ENCODE measurements at regions not wholly inside any gene's neighbourhood (a gene's known extent, or its start where the extent isn't known, plus 50 kb on each side); places are given as distances from the start of the nearest gene placed in this dataset.

GRCh38 chr9:3647652-3648051, 121.9 kb upstream of the RFX3 start:
- Histone ChIP-seq H3K4me3 (replicated peaks in 1 of 2; ENCODE audit: low read depth in 1 of 2, low read length in 2 of 2) (no peak overlapping the region), H2AFZ (ENCODE audit: low read depth, low read length, poor library complexity, severe bottlenecking) (no peak overlapping the region), H3K9ac (ENCODE audit: low read length) (no peak overlapping the region), H3K79me2 (ENCODE audit: insufficient read depth, low read length) (no peaks in the 10 kb centered on the region), H3K4me2 (ENCODE audit: low read length) (no peak overlapping the region), H3K27ac (ENCODE audit: low read depth, low read length) (no peak overlapping the region), H3K9me3 (ENCODE audit: control insufficient read depth in 1 of 2, insufficient read depth in 1 of 2, low read depth in 1 of 2, low read length in 2 of 2) (no peaks in the 10 kb centered on the region), H3K4me1 (ENCODE audit: control insufficient read depth in 1 of 2, insufficient read depth in 2 of 2, low read length in 2 of 2) (no peaks in the 10 kb centered on the region), H3K27me3 (ENCODE audit: insufficient read depth, low read length) (no peaks in the 10 kb centered on the region), H3K9me2 (ENCODE audit: insufficient read depth) (no peaks in the 10 kb centered on the region), H4K20me1 (ENCODE audit: insufficient read depth) (no peaks in the 10 kb centered on the region), H3K36me3 (ENCODE audit: control insufficient read depth in 1 of 2, insufficient read depth in 2 of 2, low read length in 2 of 2) (no peaks in the 10 kb centered on the region)
- intact Hi-C loops (cut with micrococcal nuclease) = no loop called here
- ATAC-seq (no peak), DNase-seq (ENCODE audit: low read depth, low spot score) (no peak)
- TF ChIP-seq RAD21 (IDR thresholded peaks at IDR 0.05; ENCODE audit: low read depth) (peak; percentile 30; the same call in 1 of the 2 replicates), MAX (IDR thresholded peaks at IDR 0.05) (no peak), CTCF (IDR thresholded peaks at IDR 0.05 in 2 of 3, conservative IDR thresholded peaks at IDR 0.05 in 1 of 3; ENCODE audit: borderline replicate concordance in 1 of 3, insufficient read depth in 1 of 3, low read depth in 2 of 3, low read length in 2 of 3) (0 out of 6 replicates have a peak, but pooled peaks of 1 of the 3 experiments have one; percentile 6)
- POLR2A ChIA-PET = no interaction called here
- no TSS peak for BruUV-seq (replicated peaks)
- CTCF ChIA-PET = no interaction called here
- RAD21 ChIA-PET (ENCODE audit: low non-redundant PET in 1 of 2, low total read pairs in 2 of 2, uncharacterized antibody in 2 of 2, unreplicated experiment in 2 of 2) = no interaction called here

DNA sequence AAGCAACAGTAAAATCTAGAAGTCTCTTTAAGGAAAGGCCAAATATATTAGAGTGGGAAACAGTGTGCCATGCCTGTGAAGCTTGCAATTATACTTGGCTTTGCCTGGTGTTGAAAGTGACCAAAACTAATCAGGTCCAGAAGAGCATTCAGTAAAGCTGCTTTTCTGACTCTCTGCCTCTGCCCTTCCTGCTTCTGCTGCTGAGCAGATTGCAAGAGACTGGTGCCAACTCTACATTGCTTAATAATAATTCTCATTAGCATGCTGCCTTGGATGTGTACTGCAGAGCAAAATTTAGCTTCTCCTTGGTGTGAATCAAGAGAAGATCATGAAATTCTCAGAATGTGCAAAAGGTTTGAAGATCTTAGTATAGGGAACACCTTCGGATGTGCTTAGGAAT, 120.4 kb upstream of the RFX3 start:
- no peak overlapping the region for H2AFZ ChIP-seq (ENCODE audit: low read depth, low read length, poor library complexity, severe bottlenecking)
- no peak overlapping the region for H3K4me3 ChIP-seq (replicated peaks in 1 of 2; ENCODE audit: low read depth in 1 of 2, low read length in 2 of 2)
- H3K9me3 ChIP-seq (ENCODE audit: control insufficient read depth in 1 of 2, insufficient read depth in 1 of 2, low read depth in 1 of 2, low read length in 2 of 2) = no peaks in the 10 kb centered on the region
- H3K9me2 ChIP-seq (ENCODE audit: insufficient read depth) = no peaks in the 10 kb centered on the region
- no peaks in the 10 kb centered on the region for H3K36me3 ChIP-seq (ENCODE audit: control insufficient read depth in 1 of 2, insufficient read depth in 2 of 2, low read length in 2 of 2)
- H3K9ac ChIP-seq (ENCODE audit: low read length) = no peak overlapping the region
- H3K4me2 ChIP-seq (ENCODE audit: low read length) = no peak overlapping the region
- H4K20me1 ChIP-seq (ENCODE audit: insufficient read depth) = no peaks in the 10 kb centered on the region
- H3K4me1 ChIP-seq (ENCODE audit: control insufficient read depth in 1 of 2, insufficient read depth in 2 of 2, low read length in 2 of 2) = no peaks in the 10 kb centered on the region
- no peak overlapping the region for H3K27ac ChIP-seq (ENCODE audit: low read depth, low read length)
- CTCF ChIA-PET = no interaction called here
- no peaks in the 10 kb centered on the region for H3K27me3 ChIP-seq (ENCODE audit: insufficient read depth, low read length)
- intact Hi-C loops (cut with micrococcal nuclease) = no loop called here
- no peak for ATAC-seq
- POLR2A ChIA-PET = no interaction called here
- no TSS peak for BruUV-seq (replicated peaks)
- no peak for DNase-seq (ENCODE audit: low read depth, low spot score)
- RAD21 ChIA-PET (ENCODE audit: low non-redundant PET in 1 of 2, low total read pairs in 2 of 2, uncharacterized antibody in 2 of 2, unreplicated experiment in 2 of 2) = no interaction called here
- no peaks in the 10 kb centered on the region for H3K79me2 ChIP-seq (ENCODE audit: insufficient read depth, low read length)
- TF ChIP-seq SRF (IDR thresholded peaks at IDR 0.05; ENCODE audit: low read depth) (no peak), ELF1 (IDR thresholded peaks at IDR 0.05; ENCODE audit: borderline replicate concordance, low read depth) (no peak), ZNF274 (IDR thresholded peaks at IDR 0.05; ENCODE audit: low read depth, low read length) (no peak), SP1 (IDR thresholded peaks at IDR 0.05; ENCODE audit: low read depth) (no peak), REST (IDR thresholded peaks at IDR 0.05; ENCODE audit: low read depth) (no peak), POLR2A (IDR thresholded peaks at IDR 0.05; ENCODE audit: borderline replicate concordance, extremely low read depth, insufficient read depth, insufficient read length) (no peak), MAX (IDR thresholded peaks at IDR 0.05) (no peak), CTCF (IDR thresholded peaks at IDR 0.05 in 2 of 3, conservative IDR thresholded peaks at IDR 0.05 in 1 of 3; ENCODE audit: borderline replicate concordance in 1 of 3, insufficient read depth in 1 of 3, low read depth in 2 of 3, low read length in 2 of 3) (no peak), TCF7L2 (IDR thresholded peaks at IDR 0.05; ENCODE audit: borderline replicate concordance, extremely low read depth, insufficient read depth, insufficient read length) (no peak), CEBPB (IDR thresholded peaks at IDR 0.05; ENCODE audit: low read depth) (no peak), CBX3 (IDR thresholded peaks at IDR 0.05; ENCODE audit: low read depth) (no peak)
